Right hindlimb (tissue), 1 donor: ENCODE measurements at regions not wholly inside any gene's neighbourhood (a gene's known extent, or its start where the extent isn't known, plus 50 kb on each side); places are given as distances from the start of the nearest gene placed in this dataset.

ENCODE experiments used
- DNase-seq: peaks from one replicate; pipeline ENCODE4 v3.0.0-alpha.2; 2018

GRCh38 chr3:107308716-107309115 is 68.5 kb upstream of the CCDC54 start:
- DNase-seq: no peak

- no peak for DNase-seq
These were observed 67.9 kb upstream of the CCDC54 start for GRCh38 chr3:107309312-107309711.

GRCh38 chr3:107313711-107314110 is 63.5 kb upstream of the CCDC54 start:
- no peak for DNase-seq

- DNase-seq: no peak
These were observed 62.1 kb upstream of the CCDC54 start for GRCh38 chr3:107315141-107315540.

GRCh38 chr3:107323723-107324122 is 53.5 kb upstream of the CCDC54 start:
- DNase-seq: no peak

- DNase-seq: no peak
These were observed 51.8 kb upstream of the CCDC54 start for GRCh38 chr3:107325446-107325845.
